GM21390 (cell line): ENCODE measurements at regions not wholly inside any gene's neighbourhood (a gene's known extent, or its start where the extent isn't known, plus 50 kb on each side); places are given as distances from the start of the nearest gene placed in this dataset.

Experiments
- ATAC-seq: cut with Tn5 transposase; IDR thresholded peaks from one replicate; pipeline ENCODE4 v1.9.1; 2021; ENCODE audit not compliant: unreplicated experiment

DNA sequence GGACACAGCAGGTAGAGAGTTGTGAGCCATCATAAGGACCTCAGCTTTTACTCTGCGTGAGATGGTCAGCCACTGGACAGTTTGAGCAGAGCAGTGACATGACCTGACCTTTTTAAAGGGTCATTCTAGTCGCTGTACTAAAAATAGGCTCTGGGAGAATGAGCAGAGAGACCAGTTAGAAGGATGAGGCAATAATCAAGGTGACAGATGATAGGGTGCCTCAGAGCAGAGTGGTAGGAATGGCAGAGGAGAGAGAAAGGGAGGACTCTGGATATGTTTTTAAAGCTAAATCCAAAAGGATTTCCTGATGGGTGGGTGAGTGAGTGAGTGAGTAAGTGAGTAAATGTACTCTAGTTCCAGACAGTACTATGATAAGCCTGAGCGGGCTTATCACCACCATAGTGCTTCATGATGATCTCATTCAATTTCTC, 83.6 kb upstream of the ARHGAP5 start:
- no peak for ATAC-seq

DNA sequence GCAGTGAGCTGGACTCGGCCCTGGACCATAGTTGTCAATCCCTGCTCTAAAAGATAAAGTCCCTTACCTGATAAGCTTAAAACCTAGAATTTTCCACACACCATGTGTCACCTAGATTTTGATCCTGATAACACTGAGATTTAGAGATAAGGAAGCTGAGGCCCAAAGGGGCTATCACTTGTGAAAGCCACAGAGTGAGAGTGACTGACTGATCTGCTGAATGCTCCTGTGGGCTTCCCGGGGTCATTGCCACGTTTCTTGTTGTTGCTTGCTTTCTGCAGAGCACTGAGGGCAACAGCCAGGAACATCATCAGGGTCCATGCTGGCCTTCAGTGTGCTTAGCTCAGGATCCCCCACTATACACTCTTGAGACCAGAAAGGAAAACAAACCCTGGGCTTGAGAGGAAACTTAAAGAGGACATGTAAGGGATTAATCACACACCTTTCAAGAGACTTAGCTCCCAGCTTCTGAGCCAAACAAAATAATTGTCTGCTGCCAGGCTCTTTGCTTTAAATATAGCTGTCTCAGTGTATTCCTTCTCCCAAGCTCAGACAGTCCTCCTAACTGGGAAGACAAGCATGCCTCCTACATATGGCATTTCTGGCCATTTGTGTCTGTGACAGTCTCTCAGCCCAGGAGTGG, 82.6 kb upstream of the ARHGAP5 start:
- no peak for ATAC-seq

DNA sequence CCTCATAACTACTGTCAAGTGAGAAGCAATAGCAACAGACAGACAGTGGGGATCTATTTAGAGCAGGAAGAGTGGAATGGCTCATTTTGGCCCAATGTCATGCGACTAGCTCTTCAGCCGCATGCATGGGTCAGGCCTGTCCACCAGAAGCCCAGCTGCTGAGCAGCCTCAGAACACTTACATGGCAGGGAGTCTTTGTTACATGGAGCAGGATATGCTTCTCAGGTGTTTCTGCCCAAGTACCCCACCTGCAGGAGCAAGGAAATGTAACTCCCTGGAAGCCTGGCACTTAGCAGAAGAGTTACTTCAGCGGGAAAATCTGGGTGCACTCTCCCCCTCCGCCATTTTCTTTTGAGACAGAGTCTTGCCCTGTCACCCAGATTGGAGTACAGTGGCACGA, 73.5 kb upstream of the ARHGAP5 start:
- ATAC-seq = no peak

- ATAC-seq = no peak
Observed at GRCh38 chr14:32004300-32004699, 72.8 kb upstream of the ARHGAP5 start.

GRCh38 chr14:32005628-32006027, 71.5 kb upstream of the ARHGAP5 start:
- no peak for ATAC-seq

GRCh38 chr14:32006263-32007110, 70.6 kb upstream of the ARHGAP5 start:
- no peak for ATAC-seq

DNA sequence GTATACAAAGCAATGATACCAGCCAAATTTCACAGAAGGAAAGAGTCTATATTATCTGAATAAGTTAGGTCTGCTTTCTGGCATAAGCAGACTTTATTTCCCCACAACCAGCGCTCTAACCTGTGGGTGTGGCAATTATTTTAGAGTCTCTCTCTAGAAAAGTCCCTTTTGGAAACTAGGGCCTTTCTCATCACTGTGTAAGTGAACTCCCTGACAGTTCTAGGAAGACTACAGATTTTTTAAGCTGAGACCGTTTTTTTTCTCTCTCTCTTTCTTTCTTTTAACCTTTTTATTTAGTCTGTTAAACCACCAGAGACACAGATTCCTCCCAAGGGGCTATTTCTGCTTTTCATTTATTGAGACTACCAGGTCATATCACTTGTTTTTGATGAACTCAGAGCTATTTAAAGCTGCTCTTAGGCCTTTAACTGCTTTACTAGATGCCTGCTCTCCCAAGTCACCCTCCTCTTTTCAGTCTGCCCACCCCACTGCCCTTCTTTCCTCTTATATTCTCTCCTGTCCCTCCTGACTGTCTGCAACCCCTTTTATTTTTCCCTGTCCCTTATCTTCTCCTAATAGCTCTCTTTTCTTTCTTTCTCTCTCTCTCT, 69.2 kb upstream of the ARHGAP5 start:
- ATAC-seq = no peak

- ATAC-seq = no peak
Observed at GRCh38 chr14:32008602-32009193, 68.4 kb upstream of the ARHGAP5 start.

GRCh38 chr14:32009221-32009975, 67.7 kb upstream of the ARHGAP5 start:
- ATAC-seq = no peak

DNA sequence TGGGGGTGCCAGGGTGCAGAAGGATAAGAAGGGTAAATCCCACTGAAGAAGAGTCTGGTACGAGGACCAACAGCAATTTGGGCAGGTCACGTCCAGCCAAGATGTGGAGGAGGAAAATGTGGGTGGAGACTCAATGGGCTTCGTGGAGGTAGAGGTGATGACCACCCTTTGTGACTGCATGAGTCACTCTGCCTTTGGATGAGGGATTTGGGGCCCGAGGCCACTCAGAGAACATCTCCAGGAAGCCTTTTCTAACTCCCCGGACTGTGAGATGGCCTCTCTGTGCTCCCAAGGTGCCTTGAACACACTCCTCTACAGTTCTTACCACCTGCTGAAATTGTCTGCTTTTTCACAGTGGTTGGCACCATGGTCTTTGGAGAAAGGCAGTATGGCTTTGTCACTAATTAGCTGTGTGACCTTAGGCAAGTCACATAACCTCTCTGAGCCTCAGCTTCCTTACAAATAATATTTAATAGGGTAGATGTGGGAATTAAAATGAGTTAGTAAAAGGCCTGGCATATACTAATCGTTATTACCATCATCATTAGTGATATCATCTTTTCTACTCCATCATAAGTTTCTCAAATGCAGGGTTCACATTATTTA, 67.0 kb upstream of the ARHGAP5 start:
- ATAC-seq = no peak

- ATAC-seq = no peak
Observed at GRCh38 chr14:32010604-32011125, 66.4 kb upstream of the ARHGAP5 start.

GRCh38 chr14:32011225-32011624, 65.9 kb upstream of the ARHGAP5 start:
- no peak for ATAC-seq

DNA sequence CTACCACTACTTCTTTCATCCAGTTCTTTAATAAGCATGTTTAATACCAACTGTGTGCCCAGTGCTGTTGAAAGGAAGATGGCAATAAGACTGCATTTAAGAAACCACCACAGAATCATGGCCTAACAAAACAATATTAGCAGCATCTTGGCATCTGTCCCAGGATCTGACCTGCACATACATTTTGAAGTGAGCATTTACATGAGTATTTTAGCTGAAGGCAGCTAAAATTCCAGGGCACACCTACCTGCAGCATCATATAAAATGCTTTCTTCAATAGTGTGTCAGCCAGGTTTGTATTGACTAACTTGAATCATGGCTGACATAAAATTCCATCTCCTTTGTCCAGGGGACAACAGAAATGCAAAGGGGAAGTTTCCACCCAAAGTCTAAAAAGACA, 65.0 kb upstream of the ARHGAP5 start:
- no peak for ATAC-seq

- ATAC-seq = no peak
Observed at GRCh38 chr14:32012571-32012970, 64.5 kb upstream of the ARHGAP5 start.

DNA sequence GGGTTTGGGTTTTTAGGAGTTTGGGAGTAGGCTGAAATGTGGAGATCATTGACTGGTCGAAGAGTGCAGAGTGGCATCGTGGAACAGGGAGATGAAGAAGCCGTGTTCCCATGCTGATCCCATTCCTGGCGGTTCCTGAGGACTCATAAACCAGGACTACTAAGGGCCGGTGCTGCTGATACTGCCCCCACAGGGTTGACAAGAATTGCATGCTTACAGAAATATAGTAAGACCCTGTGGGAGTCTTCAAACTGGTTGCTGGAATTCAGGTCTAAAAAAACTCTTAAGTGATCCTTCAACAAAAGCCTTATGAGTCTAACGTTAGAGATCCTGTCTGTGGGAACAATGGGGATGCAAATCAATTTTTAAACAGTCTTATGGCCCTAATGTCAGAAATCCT, 64.0 kb upstream of the ARHGAP5 start:
- ATAC-seq = no peak

- no peak for ATAC-seq
Observed at GRCh38 chr14:32014057-32014456, 63.0 kb upstream of the ARHGAP5 start.

DNA sequence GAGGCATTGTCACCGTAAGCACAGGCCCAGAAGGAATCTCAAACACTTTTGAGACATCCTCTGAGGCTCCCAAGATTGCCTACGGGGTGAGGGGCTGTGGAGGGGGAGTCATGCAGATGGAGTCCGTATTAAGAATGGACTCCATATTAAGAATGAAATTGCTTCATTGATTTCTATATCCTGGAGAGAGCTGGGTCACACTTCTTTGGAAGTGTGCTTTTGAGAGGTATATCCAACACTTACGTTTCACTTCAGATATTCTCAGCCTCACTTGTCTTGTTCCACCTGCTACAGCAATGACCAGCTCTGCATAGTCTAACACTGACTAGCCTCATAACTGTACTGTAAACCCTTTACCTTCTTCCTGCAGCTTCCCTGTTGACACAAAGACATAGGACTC, 62.6 kb upstream of the ARHGAP5 start:
- ATAC-seq = no peak

- ATAC-seq = no peak
Observed at GRCh38 chr14:32015166-32015565, 61.9 kb upstream of the ARHGAP5 start.

DNA sequence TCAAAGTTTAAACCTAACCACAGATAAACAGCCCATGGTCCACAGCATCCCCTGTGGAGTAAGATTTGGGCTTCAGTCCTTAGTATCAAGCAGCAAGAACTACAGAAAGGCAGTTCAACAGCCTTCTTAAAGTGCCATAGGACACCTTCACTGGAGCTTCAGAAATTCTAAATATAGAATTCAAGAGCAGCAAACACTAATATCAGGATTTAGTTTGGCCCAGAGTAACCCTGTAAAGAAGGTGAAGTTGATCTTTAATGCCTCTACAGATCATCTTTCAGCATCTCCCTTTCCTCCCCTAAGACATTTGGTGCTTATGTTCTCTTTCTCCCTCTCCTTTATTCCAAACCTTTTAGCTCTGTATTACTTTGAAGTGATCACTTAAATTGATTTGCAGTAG, 59.5 kb upstream of the ARHGAP5 start:
- no peak for ATAC-seq

GRCh38 chr14:32018391-32019092, 58.6 kb upstream of the ARHGAP5 start:
- ATAC-seq = no peak
